Natural killer cell treated with Interleukin-12 subunit alpha and Interleukin-12 subunit beta and Interleukin-15 and Interleukin-18, amount 100 ng/mL, for 72 hours (primary cell): ENCODE measurements at regions not wholly inside any gene's neighbourhood (a gene's known extent, or its start where the extent isn't known, plus 50 kb on each side); places are given as distances from the start of the nearest gene placed in this dataset.
"Not testable (repeated sequence)": the region's sequence is repeated elsewhere in the genome, so short reads cannot be mapped to it uniquely, and the experiment has no call there.

Experiments
- ATAC-seq, 2 donors: fragments of 150-1000 bp; cut with Tn5 transposase in 1 of 2; sonication (Bioruptor Pico), chemical (Tn5 transposase) in 1 of 2; 2 replicates each; pipeline ENCODE4 v1.10.0; 2021
- DNase-seq: peaks from one replicate; pipeline ENCODE4 v3.0.0; 2022; ENCODE audit warnings: low spot score
- H3K27ac Mint-ChIP-seq, 2 donors: 1 replicate in 1 of 2; 2 replicates in 1 of 2; pipeline ENCODE4 v1.8.0; 2022; ENCODE audit warnings: mixed read lengths in 2 of 2, mild to moderate bottlenecking in 1 of 2, moderate library complexity in 1 of 2
- H3K27me3 Mint-ChIP-seq, 2 donors: 1 replicate in 1 of 2; 2 replicates in 1 of 2; pipeline ENCODE4 v1.8.0; 2022; ENCODE audit warnings: mixed read lengths in 2 of 2
- H3K36me3 Mint-ChIP-seq: one replicate; pipeline ENCODE4 v1.8.0; 2022; ENCODE audit warnings: mixed read lengths
- H3K4me1 Mint-ChIP-seq, 2 donors: 1 replicate in 1 of 2; 2 replicates in 1 of 2; pipeline ENCODE4 v1.8.0; 2022; ENCODE audit warnings: low read depth in 2 of 2, mixed read lengths in 2 of 2, mild to moderate bottlenecking in 1 of 2
- H3K4me3 Mint-ChIP-seq: one replicate; pipeline ENCODE4 v1.8.0; 2022; ENCODE audit warnings: mixed read lengths
- H3K9me3 Mint-ChIP-seq: 2 replicates; pipeline ENCODE4 v1.8.0; 2022; ENCODE audit warnings: mixed read lengths

- H3K36me3 Mint-ChIP-seq, result no peaks in the 10 kb centered on the region
- H3K9me3 Mint-ChIP-seq, result no peaks in the 10 kb centered on the region
- H3K4me1 Mint-ChIP-seq, result no peaks in the 10 kb centered on the region
- no peak overlapping the region for H3K27ac Mint-ChIP-seq
- peaks cover 8 to 10% of the 10 kb centered on the region in 2 donors for H3K27me3 Mint-ChIP-seq
- DNase-seq, result no peak
- no peak for ATAC-seq
- no peak overlapping the region for H3K4me3 Mint-ChIP-seq
Observed at GRCh38 chr6:12621754-12622153, 94.8 kb upstream of the PHACTR1 start.

- peaks cover 8 to 10% of the 10 kb centered on the region in 2 donors for H3K27me3 Mint-ChIP-seq
- no peak for ATAC-seq
- H3K4me1 Mint-ChIP-seq, result no peaks in the 10 kb centered on the region
- no peaks in the 10 kb centered on the region for H3K36me3 Mint-ChIP-seq
- no peaks in the 10 kb centered on the region for H3K9me3 Mint-ChIP-seq
- H3K27ac Mint-ChIP-seq, result no peak overlapping the region
- no peak for DNase-seq
- H3K4me3 Mint-ChIP-seq, result no peak overlapping the region
Observed at GRCh38 chr6:12622566-12622965, 94.0 kb upstream of the PHACTR1 start.

GRCh38 chr6:12624142-12624837 lies 92.3 kb upstream of the PHACTR1 start:
- Mint-ChIP-seq H3K9me3 (no peaks in the 10 kb centered on the region), H3K4me1 (no peaks in the 10 kb centered on the region), H3K4me3 (no peak overlapping the region), H3K27me3 (peaks cover 8 to 10% of the 10 kb centered on the region in 2 donors), H3K27ac (no peak overlapping the region), H3K36me3 (no peaks in the 10 kb centered on the region)
- DNase-seq (no peak), ATAC-seq (no peak)

GRCh38 chr6:12627053-12627452 lies 89.5 kb upstream of the PHACTR1 start:
- ATAC-seq, result no peak
- DNase-seq, result no peak
- H3K4me3 Mint-ChIP-seq, result no peak overlapping the region
- H3K4me1 Mint-ChIP-seq, result no peaks in the 10 kb centered on the region
- no peak overlapping the region for H3K27ac Mint-ChIP-seq
- H3K27me3 Mint-ChIP-seq, result peaks cover 10 to 11% of the 10 kb centered on the region in 2 donors
- H3K9me3 Mint-ChIP-seq, result no peaks in the 10 kb centered on the region
- no peaks in the 10 kb centered on the region for H3K36me3 Mint-ChIP-seq

- H3K4me3 Mint-ChIP-seq, result no peak overlapping the region
- no peak for ATAC-seq
- no peak overlapping the region for H3K27ac Mint-ChIP-seq
- peaks cover 12 to 16% of the 10 kb centered on the region in 2 donors for H3K27me3 Mint-ChIP-seq
- H3K4me1 Mint-ChIP-seq, result no peaks in the 10 kb centered on the region
- no peak for DNase-seq
- no peaks in the 10 kb centered on the region for H3K9me3 Mint-ChIP-seq
- no peaks in the 10 kb centered on the region for H3K36me3 Mint-ChIP-seq
Observed at GRCh38 chr6:12628327-12628726, 88.2 kb upstream of the PHACTR1 start.

- not testable (repeated sequence) for DNase-seq, H3K36me3 Mint-ChIP-seq, H3K4me1 Mint-ChIP-seq, ATAC-seq, H3K9me3 Mint-ChIP-seq, H3K27ac Mint-ChIP-seq, H3K4me3 Mint-ChIP-seq
- peaks cover 30 to 42% of the 10 kb centered on the region in 2 donors for H3K27me3 Mint-ChIP-seq
Observed at GRCh38 chr6:12633746-12634145, 82.8 kb upstream of the PHACTR1 start.

GRCh38 chr6:12635375-12635774 lies 81.2 kb upstream of the PHACTR1 start:
- H3K4me3 Mint-ChIP-seq, result no peak overlapping the region
- no peaks in the 10 kb centered on the region for H3K9me3 Mint-ChIP-seq
- H3K27me3 Mint-ChIP-seq, result peaks cover 30 to 42% of the 10 kb centered on the region in 2 donors
- DNase-seq (no peak), ATAC-seq (no peak)
- peaks cover 5 to 6% of the 10 kb centered on the region in 2 donors for H3K4me1 Mint-ChIP-seq
- H3K36me3 Mint-ChIP-seq, result peaks cover 9% of the 10 kb centered on the region
- no peak overlapping the region for H3K27ac Mint-ChIP-seq

- Mint-ChIP-seq H3K27me3 (peaks cover 30 to 42% of the 10 kb centered on the region in 2 donors), H3K9me3 (no peaks in the 10 kb centered on the region)
Observed at GRCh38 chr6:12635813-12636212, 80.8 kb upstream of the PHACTR1 start.

GRCh38 chr6:12636336-12636735 lies 80.2 kb upstream of the PHACTR1 start:
- H3K27ac Mint-ChIP-seq, result no peak overlapping the region
- DNase-seq, result no peak
- ATAC-seq, result no peak
- no peaks in the 10 kb centered on the region for H3K9me3 Mint-ChIP-seq
- H3K4me1 Mint-ChIP-seq, result peaks cover 5 to 6% of the 10 kb centered on the region in 2 donors
- no peak overlapping the region for H3K4me3 Mint-ChIP-seq
- H3K27me3 Mint-ChIP-seq, result peaks cover 30 to 42% of the 10 kb centered on the region in 2 donors
- H3K36me3 Mint-ChIP-seq, result peaks cover 9% of the 10 kb centered on the region

More at GRCh38 chr6:12635813-12636212, 80.8 kb upstream of the PHACTR1 start:
- H3K4me1 Mint-ChIP-seq, result peaks cover 5 to 6% of the 10 kb centered on the region in 2 donors
- no peak overlapping the region for H3K4me3 Mint-ChIP-seq
- DNase-seq, result no peak
- no peak overlapping the region for H3K27ac Mint-ChIP-seq
- H3K36me3 Mint-ChIP-seq, result peaks cover 9% of the 10 kb centered on the region
- no peak for ATAC-seq

GRCh38 chr6:12637960-12638641 lies 78.5 kb upstream of the PHACTR1 start:
- Mint-ChIP-seq H3K4me1 (peaks cover 5 to 6% of the 10 kb centered on the region in 2 donors), H3K27ac (no peak overlapping the region), H3K9me3 (no peaks in the 10 kb centered on the region), H3K36me3 (peaks cover 9% of the 10 kb centered on the region), H3K27me3 (peaks cover 31 to 33% of the 10 kb centered on the region in 2 donors), H3K4me3 (no peak overlapping the region)
- peak; percentile 64 for DNase-seq
- peak; percentile 79 to 81 for ATAC-seq

GRCh38 chr6:12640438-12640837 lies 76.1 kb upstream of the PHACTR1 start:
- no peak for ATAC-seq
- H3K27ac Mint-ChIP-seq, result no peak overlapping the region
- no peak overlapping the region for H3K4me3 Mint-ChIP-seq

GRCh38 chr6:12641785-12642184 lies 74.8 kb upstream of the PHACTR1 start:
- DNase-seq, H3K4me1 Mint-ChIP-seq, H3K27ac Mint-ChIP-seq, ATAC-seq, H3K4me3 Mint-ChIP-seq, H3K9me3 Mint-ChIP-seq, H3K36me3 Mint-ChIP-seq: not testable (repeated sequence)
- H3K27me3 Mint-ChIP-seq, result peaks cover 12 to 18% of the 10 kb centered on the region in 2 donors

More at GRCh38 chr6:12640438-12640837, 76.1 kb upstream of the PHACTR1 start:
- peaks cover 5% of the 10 kb centered on the region for H3K36me3 Mint-ChIP-seq
- H3K27me3 Mint-ChIP-seq, result peaks cover 15 to 23% of the 10 kb centered on the region in 2 donors
- DNase-seq, result no peak
- no peaks in the 10 kb centered on the region for H3K9me3 Mint-ChIP-seq
- H3K4me1 Mint-ChIP-seq, result peaks cover 5 to 6% of the 10 kb centered on the region in 2 donors

GRCh38 chr6:12645941-12646340 lies 70.6 kb upstream of the PHACTR1 start:
- DNase-seq, result no peak
- Mint-ChIP-seq H3K9me3 (no peaks in the 10 kb centered on the region), H3K4me3 (no peak overlapping the region), H3K4me1 (no peaks in the 10 kb centered on the region), H3K27me3 (peaks cover 5 to 11% of the 10 kb centered on the region in 2 donors), H3K27ac (no peak overlapping the region), H3K36me3 (peaks cover 5% of the 10 kb centered on the region)
- no peak for ATAC-seq

GRCh38 chr6:12648171-12648570 lies 68.4 kb upstream of the PHACTR1 start:
- Mint-ChIP-seq H3K4me1 (no peaks in the 10 kb centered on the region), H3K27ac (no peak overlapping the region), H3K36me3 (peaks cover 5% of the 10 kb centered on the region), H3K9me3 (no peaks in the 10 kb centered on the region), H3K27me3 (peaks cover 2 to 17% of the 10 kb centered on the region in 2 donors), H3K4me3 (no peak overlapping the region)
- ATAC-seq (no peak), DNase-seq (no peak)
